ENCODE measurements at regions not wholly inside any gene's neighbourhood (a gene's known extent, or its start where the extent isn't known, plus 50 kb on each side); places are given as distances from the start of the nearest gene placed in this dataset.

DNA sequence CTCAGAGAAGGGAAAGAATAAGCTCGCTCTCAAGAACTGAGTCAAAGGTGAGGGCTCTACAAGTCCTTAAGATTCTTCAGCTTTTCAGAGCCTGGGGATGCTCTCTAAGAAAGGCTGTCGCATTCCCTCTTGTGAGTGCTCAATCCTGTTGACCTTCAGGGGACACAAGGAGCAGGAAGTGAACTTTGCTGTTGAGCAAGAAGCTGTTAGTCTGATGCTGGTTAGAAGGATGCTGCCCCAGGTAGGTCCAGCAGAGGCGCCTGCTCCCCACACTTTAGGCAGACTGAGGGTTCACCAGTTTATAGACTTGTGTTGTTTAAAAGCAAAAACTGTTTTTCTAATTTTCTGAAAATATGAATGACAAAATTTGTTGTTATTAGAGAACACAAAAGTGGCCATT lies 125.4 kb upstream of the SPOCK3 start:
- TF ChIP-seq ZNF70 (CRISPR knock-in tag; IDR thresholded peaks at IDR 0.05) (no peak), ZNF565 (CRISPR knock-in tag; conservative IDR thresholded peaks at IDR 0.05; ENCODE audit: low read depth) (no peak), PATZ1 (CRISPR knock-in tag; IDR thresholded peaks at IDR 0.05; ENCODE audit: borderline replicate concordance) (no peak), ZFP3 (CRISPR knock-in tag; IDR thresholded peaks at IDR 0.05) (no peak), ISL1 (CRISPR knock-in tag; IDR thresholded peaks at IDR 0.05) (no peak), ZFP30 (CRISPR knock-in tag; IDR thresholded peaks at IDR 0.05) (no peak), CSDC2 (CRISPR knock-in tag; IDR thresholded peaks at IDR 0.05) (no peak), ARNTL (CRISPR knock-in tag; IDR thresholded peaks at IDR 0.05; ENCODE audit: borderline replicate concordance, low read depth) (no peak), RARB (CRISPR knock-in tag; IDR thresholded peaks at IDR 0.05) (no peak)

Data from SK-N-SH treated with all-trans-retinoic acid at 6 μM for 48 hours (cell line).